HPDE6-E6E7 (cell line): ENCODE measurements at regions not wholly inside any gene's neighbourhood (a gene's known extent, or its start where the extent isn't known, plus 50 kb on each side); places are given as distances from the start of the nearest gene placed in this dataset.

Experiments used
- DNase-seq: peaks from one replicate; pipeline ENCODE4 v3.0.0; 2011; ENCODE audit warnings: missing footprints; ENCODE audit errors: extremely low spot score

GRCh38 chr7:124330731-124331407 is 298.0 kb upstream of the TMEM229A start:
- DNase-seq = no peak

DNA sequence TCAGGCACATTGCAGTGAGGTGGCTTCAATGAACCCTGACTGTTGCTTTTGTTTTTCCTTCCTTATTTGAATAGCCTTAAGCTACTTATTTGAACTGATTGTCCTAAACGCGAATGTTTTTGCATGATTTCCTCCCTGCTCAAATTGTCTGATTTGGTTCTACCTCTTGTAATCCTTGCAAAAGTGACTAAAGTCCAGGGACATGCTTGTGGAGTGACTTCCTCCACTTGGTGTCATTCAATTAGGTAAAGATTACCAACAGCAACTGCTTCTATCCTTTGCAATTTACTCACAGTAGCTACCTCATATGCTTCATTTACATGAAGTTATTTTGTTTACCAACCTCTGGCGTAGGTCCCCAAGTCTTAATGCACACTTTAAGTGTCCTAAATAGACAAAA is 295.9 kb upstream of the TMEM229A start:
- DNase-seq = no peak

GRCh38 chr7:124324262-124324661 is 291.4 kb upstream of the TMEM229A start:
- DNase-seq = no peak

- DNase-seq = no peak
Observed at GRCh38 chr7:124323597-124323996, 290.7 kb upstream of the TMEM229A start.

DNA sequence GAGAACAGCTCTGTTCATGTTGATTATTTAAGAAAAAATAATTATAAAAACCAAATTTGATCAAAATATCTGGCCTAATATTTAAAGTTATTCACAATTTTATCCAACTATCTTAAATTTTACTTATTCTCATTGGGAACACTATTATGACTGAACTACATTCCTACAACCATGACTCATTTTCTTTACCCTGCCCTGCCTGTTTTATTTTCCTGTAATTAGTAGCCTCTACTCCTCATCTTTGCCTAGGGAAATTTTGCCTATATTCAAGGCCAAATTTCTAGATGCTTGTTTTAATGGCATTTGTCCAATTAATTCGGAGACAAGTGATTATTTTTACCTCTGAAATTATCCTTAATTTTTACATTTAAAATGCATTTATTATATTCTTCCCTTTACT is 289.7 kb upstream of the TMEM229A start:
- peak; percentile 2 for DNase-seq

GRCh38 chr7:124318721-124319450 is 286.0 kb upstream of the TMEM229A start:
- no peak for DNase-seq

DNA sequence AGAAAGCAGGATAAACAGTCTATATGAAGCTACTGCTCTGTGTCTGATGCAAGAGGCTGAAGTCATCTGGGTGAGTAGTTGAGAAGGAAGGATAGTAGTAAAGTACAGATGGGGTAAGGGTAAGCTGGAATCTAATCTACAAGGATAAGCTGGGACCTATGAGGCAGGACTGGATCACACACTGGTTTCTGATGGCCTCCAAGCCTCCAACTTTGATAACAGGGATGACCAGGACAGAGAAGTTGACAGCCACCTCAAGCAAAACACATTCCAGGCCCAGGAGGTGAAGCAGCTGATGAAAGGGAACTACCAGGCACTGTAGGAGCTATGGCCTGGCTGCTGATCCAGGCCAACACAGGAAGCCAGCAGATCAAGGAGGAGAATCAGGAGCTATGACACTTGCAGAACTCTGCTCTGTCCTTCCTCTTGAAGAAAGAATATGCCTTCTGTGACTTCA is 278.1 kb upstream of the TMEM229A start:
- no peak for DNase-seq

- DNase-seq = no peak
Observed at GRCh38 chr7:124308384-124308783, 275.5 kb upstream of the TMEM229A start.

- DNase-seq = no peak
Observed at GRCh38 chr7:124295289-124295688, 262.4 kb upstream of the TMEM229A start.

GRCh38 chr7:124284937-124285336 is 252.1 kb upstream of the TMEM229A start:
- DNase-seq = no peak

GRCh38 chr7:124276005-124276622 is 243.2 kb upstream of the TMEM229A start:
- no peak for DNase-seq

DNA sequence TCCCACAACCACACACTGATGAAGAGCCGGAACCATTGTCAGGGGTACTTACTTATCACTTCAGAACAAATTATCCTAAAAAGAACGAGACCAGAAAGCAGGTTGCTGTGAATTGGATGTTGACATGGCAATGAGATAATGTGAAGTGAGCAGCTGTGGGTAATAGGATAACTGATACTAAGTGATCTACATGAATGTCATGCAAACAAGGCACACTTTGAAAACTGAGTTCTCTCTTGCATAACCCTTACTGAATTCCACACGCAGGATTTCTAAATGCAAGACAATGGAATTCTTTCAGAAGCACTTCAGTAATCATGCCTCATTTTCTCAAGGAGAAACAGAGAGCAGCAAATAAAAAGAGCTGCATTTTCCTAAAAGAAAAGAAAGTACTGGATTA is 242.5 kb upstream of the TMEM229A start:
- no peak for DNase-seq

DNA sequence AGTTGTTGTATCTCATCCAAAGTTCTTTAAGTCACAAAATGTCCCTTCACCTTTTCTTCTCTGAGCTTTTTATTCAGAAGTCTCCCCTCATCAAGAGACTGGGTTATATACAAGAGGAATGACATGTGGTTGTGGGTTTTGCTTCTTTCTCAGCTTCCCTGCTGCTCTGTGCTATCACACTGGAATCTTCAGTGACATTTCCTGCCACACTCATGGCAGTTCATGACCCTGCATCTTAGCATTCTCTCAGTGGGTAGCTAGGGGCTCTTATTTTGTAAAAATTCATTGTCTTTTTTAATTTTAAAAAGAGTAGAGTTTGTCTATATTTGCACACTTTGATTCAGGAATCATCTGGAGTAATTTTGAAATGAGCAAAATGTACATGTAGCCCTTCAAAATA is 236.9 kb upstream of the TMEM229A start:
- DNase-seq = no peak

DNA sequence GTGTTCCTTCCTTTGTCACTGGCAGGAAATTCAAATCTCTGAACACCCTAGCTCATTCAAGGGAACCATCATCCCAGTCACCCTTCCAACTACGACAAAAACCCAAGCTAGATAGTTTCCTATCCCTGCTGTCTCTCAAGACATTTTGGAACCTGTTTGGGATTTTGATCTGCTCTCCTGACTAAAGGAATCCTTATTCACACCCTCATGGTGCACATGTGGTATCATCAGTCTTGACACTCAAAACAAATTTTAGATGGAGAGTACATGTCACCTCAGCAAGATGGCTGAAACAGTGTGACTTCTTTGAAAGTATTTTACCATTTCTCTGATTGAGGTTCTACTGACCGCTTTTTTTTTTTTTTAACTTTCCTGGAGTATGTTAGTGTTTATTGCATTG is 234.3 kb upstream of the TMEM229A start:
- DNase-seq = no peak

DNA sequence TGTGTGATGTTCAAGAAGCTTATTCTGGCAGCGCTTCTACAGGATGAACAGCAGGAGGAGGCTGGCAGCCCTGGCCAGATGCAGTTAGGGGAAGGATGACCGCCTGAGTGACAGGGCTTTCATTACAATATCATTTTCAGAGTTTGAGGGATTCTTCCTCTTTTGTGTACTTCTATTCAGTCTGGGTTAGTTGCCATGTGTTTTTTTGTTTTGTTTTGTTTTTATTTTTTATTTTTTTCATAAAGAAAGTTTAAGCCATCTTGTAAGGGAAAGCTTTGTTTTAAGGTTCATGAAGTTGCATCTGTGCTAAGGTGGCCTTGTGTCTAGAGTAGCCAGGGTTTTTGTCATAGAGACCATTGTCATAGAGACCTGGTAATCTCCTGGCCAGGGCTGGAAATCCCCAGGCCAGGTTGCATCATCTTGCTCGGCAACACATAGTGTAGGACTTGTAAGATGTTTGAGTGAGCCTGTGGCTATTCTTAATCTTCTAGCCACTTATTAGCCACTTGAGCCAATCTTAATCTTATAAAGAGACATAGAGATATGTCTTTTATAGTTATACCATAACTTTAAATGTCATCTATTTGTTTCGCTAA is 230.5 kb upstream of the TMEM229A start:
- no peak for DNase-seq

GRCh38 chr7:124261710-124262109 is 228.8 kb upstream of the TMEM229A start:
- no peak for DNase-seq

GRCh38 chr7:124257638-124258308 is 224.9 kb upstream of the TMEM229A start:
- DNase-seq = no peak

GRCh38 chr7:124255041-124255655 is 222.3 kb upstream of the TMEM229A start:
- no peak for DNase-seq

DNA sequence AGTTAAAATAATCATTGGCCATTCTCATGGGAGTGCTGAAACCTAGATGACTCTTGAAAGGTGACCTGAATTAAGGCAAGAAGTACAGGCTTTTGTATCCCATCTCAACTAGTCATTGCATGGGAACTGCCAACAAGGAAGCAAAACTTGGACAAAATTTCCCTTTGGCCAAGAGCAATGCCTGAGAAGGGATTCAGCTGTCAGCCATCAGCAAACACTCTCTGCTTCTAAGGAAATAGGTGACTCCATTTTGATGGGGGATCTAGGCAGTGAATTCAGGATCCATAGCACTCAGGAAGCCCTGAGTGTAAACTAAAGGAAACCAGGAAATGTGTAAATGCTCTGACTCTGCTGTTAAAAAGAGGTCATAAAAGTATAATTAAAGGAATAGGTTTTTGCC is 221.5 kb upstream of the TMEM229A start:
- no peak for DNase-seq

GRCh38 chr7:124251636-124252035 is 218.8 kb upstream of the TMEM229A start:
- DNase-seq = no peak

DNA sequence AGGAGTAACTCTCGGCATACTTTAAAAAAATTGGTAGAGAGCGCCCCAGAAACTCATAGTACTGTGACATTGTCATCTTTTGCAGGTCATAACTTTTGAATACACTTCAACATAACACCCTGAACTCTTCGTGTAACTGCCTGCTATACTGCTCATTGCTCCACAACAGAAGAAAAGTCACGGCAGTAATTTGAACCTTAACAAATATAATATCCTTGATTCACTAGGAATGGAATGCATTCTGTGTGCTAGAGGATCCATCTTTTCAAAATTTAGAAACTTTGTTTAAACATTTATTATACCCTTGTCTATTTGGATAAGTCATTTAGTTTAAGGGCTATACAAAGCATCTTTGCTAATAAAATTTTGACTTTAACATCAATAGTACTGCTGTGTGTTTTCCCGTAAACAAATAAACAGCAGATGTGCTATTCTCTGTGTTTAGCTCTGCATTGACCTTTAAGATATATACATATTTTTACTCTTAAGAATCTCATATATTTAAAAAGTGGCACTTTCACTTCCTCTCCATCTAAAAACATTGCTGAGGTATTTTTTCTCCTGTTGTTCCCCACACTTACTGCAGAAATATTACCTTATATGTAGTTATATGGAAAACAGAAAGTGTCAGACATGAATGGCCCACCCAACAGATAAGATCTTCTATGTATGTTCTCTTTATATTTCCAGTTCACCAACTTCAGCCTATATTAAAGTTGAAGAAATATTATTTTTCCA is 217.6 kb upstream of the TMEM229A start:
- DNase-seq = no peak
